Spleen (tissue), 7 donors: ENCODE measurements at regions not wholly inside any gene's neighbourhood (a gene's known extent, or its start where the extent isn't known, plus 50 kb on each side); places are given as distances from the start of the nearest gene placed in this dataset.

ENCODE experiments used
- CTCF ChIP-seq, 11 experiments: fragments of 200-600 bp in 7 of 11; fragments of 450-650 bp in 4 of 11; sonication (generic) in 4 of 11; IDR thresholded peaks in 8 of 11; conservative IDR thresholded peaks in 3 of 11; 1 replicate in 7 of 11; 2 replicates in 4 of 11; pipeline versions ENCODE4 v1.4.0 to v1.8.0; 2016 to 2021; ENCODE audit warnings: antibody characterized with exemption in 11 of 11, inconsistent platforms in 4 of 11, mild to moderate bottlenecking in 1 of 11
- POLR2AphosphoS5 ChIP-seq, 3 donors: sonication (generic); formaldehyde crosslinking; IDR thresholded peaks; one replicate each; pipeline ENCODE4 v1.5.1; 2017; ENCODE audit warnings: antibody characterized with exemption in 3 of 3
- donor health status: DM: no; HTN: no; CAD: no; lungs with moderate emphysema.
- donor health status: DM: no; HTN: no; CAD: no.
- donor health status: DM: no; HTN: no; CAD: no.

DNA sequence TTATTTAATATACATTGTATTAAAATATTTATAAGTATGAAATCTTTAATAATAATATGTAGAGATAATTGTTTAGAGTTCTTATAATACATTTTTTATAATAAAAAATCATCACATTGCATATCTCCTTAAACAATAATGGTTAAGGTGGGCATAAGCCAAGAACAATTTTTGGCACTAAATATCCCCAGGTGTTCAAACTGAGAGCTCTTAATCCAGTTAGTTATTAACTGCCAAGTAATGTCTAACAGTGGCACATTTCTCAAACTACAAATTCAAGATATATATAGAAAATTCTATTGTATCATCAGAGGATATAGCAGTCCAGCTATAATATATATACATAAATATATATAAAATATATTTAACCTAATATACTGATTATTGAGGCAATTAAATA lies 680.8 kb downstream of the SI start:
- TF ChIP-seq CTCF (IDR thresholded peaks at IDR 0.05 in 8 of 11, conservative IDR thresholded peaks at IDR 0.05 in 3 of 11) (no peak), POLR2AphosphoS5 (IDR thresholded peaks at IDR 0.05) (no peak)
